Fibroblast of lung (primary cell): ENCODE measurements at regions not wholly inside any gene's neighbourhood (a gene's known extent, or its start where the extent isn't known, plus 50 kb on each side); places are given as distances from the start of the nearest gene placed in this dataset.

ENCODE experiments used
- CTCF ChIP-seq, 2 donors: IDR thresholded peaks in 1 of 2; conservative IDR thresholded peaks in 1 of 2; 1 replicate in 1 of 2; 2 replicates in 1 of 2; pipeline ENCODE4 v1.5.1; 2011 to 2012; ENCODE audit warnings: low read length in 2 of 2, control low read depth in 1 of 2, inconsistent platforms in 1 of 2, low read depth in 1 of 2, mild to moderate bottlenecking in 1 of 2
- EZH2 ChIP-seq: IDR thresholded peaks from 2 replicates; pipeline ENCODE4 v1.5.1; 2012; ENCODE audit warnings: low read length, control low read depth, mild to moderate bottlenecking; ENCODE audit errors: missing control alignments

DNA sequence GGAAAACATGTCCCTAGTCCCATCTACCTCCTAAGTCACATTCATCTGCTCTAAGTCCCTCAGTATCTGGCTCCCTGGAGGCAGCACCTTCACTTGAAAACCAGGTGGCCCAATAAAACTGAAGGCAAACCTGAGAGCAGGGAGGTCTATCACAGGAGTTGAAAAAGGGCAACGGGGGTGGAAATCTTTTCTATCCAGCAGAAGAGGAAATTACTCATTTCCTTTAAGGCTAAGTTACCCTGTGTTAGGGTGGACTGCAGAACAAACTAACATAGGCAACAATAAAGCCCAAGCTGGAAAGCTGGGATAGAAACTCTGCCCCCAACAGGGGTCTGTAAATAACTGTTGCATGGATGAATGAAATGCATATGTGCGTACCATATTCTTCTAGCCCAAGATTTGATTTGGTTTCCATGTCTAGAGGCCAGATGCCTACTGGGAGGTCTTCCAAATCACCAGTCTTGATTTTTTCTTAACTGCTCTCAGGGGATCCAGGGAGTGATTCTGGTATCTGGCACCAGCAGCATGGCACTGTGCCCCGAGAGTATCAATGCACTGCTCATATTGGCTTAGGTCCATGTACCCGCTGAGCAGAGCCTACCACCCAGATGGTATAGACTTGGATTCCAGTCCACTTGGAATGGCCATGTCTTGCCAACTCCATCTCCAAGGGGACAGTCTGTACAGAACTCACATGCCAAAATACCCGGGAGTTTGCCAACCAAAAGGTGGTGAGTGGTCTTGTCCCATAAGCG lies 350.0 kb upstream of the NCAM1 start:
- no peak for TF ChIP-seq CTCF (conservative IDR thresholded peaks at IDR 0.05 in 1 of 2, IDR thresholded peaks at IDR 0.05 in 1 of 2; ENCODE audit: low read depth in 1 of 2, low read length in 2 of 2)
- no peak for TF ChIP-seq EZH2
